Colon (tissue), 2 donors: ENCODE measurements at regions not wholly inside any gene's neighbourhood (a gene's known extent, or its start where the extent isn't known, plus 50 kb on each side); places are given as distances from the start of the nearest gene placed in this dataset.

Source experiments
- FAIRE-seq: peaks from 2 replicates; lab custom pipeline; 2012; peaks lifted over from hg19 to GRCh38; lab: Jason Lieb, UNC
- donor health status: control.
- donor health status: control.

GRCh38 chr2:195498176-195498575 is 158.8 kb upstream of the SLC39A10 start:
- FAIRE-seq: no peak

- no peak for FAIRE-seq
These were observed 160.0 kb upstream of the SLC39A10 start for GRCh38 chr2:195496991-195497390.

GRCh38 chr2:195495966-195496365 is 161.1 kb upstream of the SLC39A10 start:
- no peak for FAIRE-seq

- FAIRE-seq: no peak
These were observed 161.7 kb upstream of the SLC39A10 start for GRCh38 chr2:195495351-195495750.

- FAIRE-seq: no peak
These were observed 162.6 kb upstream of the SLC39A10 start for GRCh38 chr2:195494451-195494850.

GRCh38 chr2:195493416-195493815 is 163.6 kb upstream of the SLC39A10 start:
- FAIRE-seq: no peak

- no peak for FAIRE-seq
These were observed 166.7 kb upstream of the SLC39A10 start for GRCh38 chr2:195490319-195490718.

- no peak for FAIRE-seq
These were observed 167.9 kb upstream of the SLC39A10 start for GRCh38 chr2:195489101-195489500.

GRCh38 chr2:195488567-195488966 is 168.5 kb upstream of the SLC39A10 start:
- no peak for FAIRE-seq

GRCh38 chr2:195486987-195487644 is 169.9 kb upstream of the SLC39A10 start:
- FAIRE-seq: no peak

GRCh38 chr2:195486520-195486919 is 170.5 kb upstream of the SLC39A10 start:
- no peak for FAIRE-seq

- FAIRE-seq: no peak
These were observed 175.0 kb upstream of the SLC39A10 start for GRCh38 chr2:195482010-195482409.

- FAIRE-seq: no peak
These were observed 176.9 kb upstream of the SLC39A10 start for GRCh38 chr2:195480121-195480520.

GRCh38 chr2:195479407-195479806 is 177.6 kb upstream of the SLC39A10 start:
- no peak for FAIRE-seq

GRCh38 chr2:195477996-195478382 is 179.0 kb upstream of the SLC39A10 start:
- no peak for FAIRE-seq

GRCh38 chr2:195477248-195477995 is 179.6 kb upstream of the SLC39A10 start:
- FAIRE-seq: no peak

- no peak for FAIRE-seq
These were observed 181.7 kb upstream of the SLC39A10 start for GRCh38 chr2:195475336-195475735.

GRCh38 chr2:195473862-195474261 is 183.2 kb upstream of the SLC39A10 start:
- FAIRE-seq: no peak

GRCh38 chr2:195472501-195473234 is 184.4 kb upstream of the SLC39A10 start:
- FAIRE-seq: no peak

- no peak for FAIRE-seq
These were observed 185.2 kb upstream of the SLC39A10 start for GRCh38 chr2:195471807-195472206.

GRCh38 chr2:195471163-195471562 is 185.9 kb upstream of the SLC39A10 start:
- FAIRE-seq: no peak

- FAIRE-seq: no peak
These were observed 186.4 kb upstream of the SLC39A10 start for GRCh38 chr2:195470622-195471021.

- no peak for FAIRE-seq
These were observed 188.3 kb upstream of the SLC39A10 start for GRCh38 chr2:195468771-195469170.
